H1 (cell line): ENCODE measurements at regions not wholly inside any gene's neighbourhood (a gene's known extent, or its start where the extent isn't known, plus 50 kb on each side); places are given as distances from the start of the nearest gene placed in this dataset.

ENCODE experiments used
- CTCF ChIA-PET: fragments of 300-600 bp; sonication (Branson Sonifier 250); formaldehyde crosslinking; loops from one replicate; lab custom pipeline; 2021; ENCODE audit not compliant: partially characterized antibody; lab: Charles Lee
- POLR2A ChIA-PET: fragments of 300-600 bp; sonication (Branson Sonifier 250); formaldehyde crosslinking; loops from one replicate; lab custom pipeline; 2021; ENCODE audit warnings: inconsistent platforms; ENCODE audit not compliant: partially characterized antibody; lab: Charles Lee
- DNase-seq, 2 experiments: peaks; one replicate each; pipeline versions ENCODE4 v3.0.0 to v3.0.0-alpha.2; 2010 to 2022; ENCODE audit warnings: low spot score in 2 of 2, low read depth in 1 of 2, mixed read lengths in 1 of 2
- FAIRE-seq: peaks from 2 replicates; lab custom pipeline; 2011; peaks lifted over from hg19 to GRCh38; lab: Jason Lieb, UNC
- H2AFZ ChIP-seq: 2 replicates; pipeline ENCODE4 v1.8.1; 2012; ENCODE audit warnings: low read length, inconsistent platforms
- H2AK5ac ChIP-seq: 2 replicates; pipeline ENCODE4 v1.6.1; 2013; ENCODE audit warnings: low read depth, low read length
- H2BK120ac ChIP-seq: replicated peaks from 2 replicates; pipeline ENCODE3; 2013; ENCODE audit warnings: low read depth, low read length, inconsistent platforms
- H2BK12ac ChIP-seq: 2 replicates; pipeline ENCODE4 v1.6.1; 2013; ENCODE audit warnings: low read depth, low read length
- H2BK15ac ChIP-seq: 2 replicates; pipeline ENCODE4 v1.6.1; 2013; ENCODE audit warnings: low read length
- H2BK20ac ChIP-seq: 2 replicates; pipeline ENCODE4 v1.6.1; 2013; ENCODE audit warnings: low read length
- H2BK5ac ChIP-seq: 2 replicates; pipeline ENCODE4 v1.6.1; 2013; ENCODE audit warnings: low read depth, low read length
- H3K14ac ChIP-seq: 2 replicates; pipeline ENCODE4 v1.6.1; 2013; ENCODE audit warnings: inconsistent platforms; ENCODE audit not compliant: insufficient read length
- H3K18ac ChIP-seq: 2 replicates; pipeline ENCODE4 v1.6.1; 2013; ENCODE audit warnings: low read length; ENCODE audit errors: extremely low read depth
- H3K23ac ChIP-seq: 2 replicates; pipeline ENCODE4 v1.6.1; 2013; ENCODE audit warnings: inconsistent platforms; ENCODE audit not compliant: insufficient read length
- H3K23me2 ChIP-seq: 2 replicates; pipeline ENCODE4 v1.6.1; 2013; ENCODE audit warnings: low read depth, low read length
- H3K27ac ChIP-seq: 2 replicates; pipeline ENCODE4 v1.6.1; 2011; ENCODE audit warnings: low read depth, low read length, inconsistent platforms
- H3K27me3 ChIP-seq, 4 experiments: replicated peaks in 1 of 4; 1 replicate in 1 of 4; 2 replicates in 3 of 4; pipeline versions ENCODE4 v1.6.1 to v1.8.1; 2011 to 2013; ENCODE audit warnings: low read length in 3 of 4, mild to moderate bottlenecking in 3 of 4, inconsistent platforms in 2 of 4, mixed read lengths in 2 of 4, moderate library complexity in 1 of 4; ENCODE audit not compliant: control insufficient read depth in 3 of 4, insufficient read depth in 3 of 4; ENCODE audit errors: extremely low read depth in 1 of 4
- H3K36me3 ChIP-seq, 4 experiments: 2 replicates each; pipeline versions ENCODE4 v1.6.1 to v1.8.1; 2011 to 2013; ENCODE audit warnings: mild to moderate bottlenecking in 4 of 4, low read length in 3 of 4, moderate library complexity in 2 of 4, control low read depth in 1 of 4, inconsistent platforms in 1 of 4; ENCODE audit not compliant: insufficient read depth in 4 of 4, control insufficient read depth in 2 of 4
- H3K4ac ChIP-seq: replicated peaks from 2 replicates; pipeline ENCODE3; 2013; ENCODE audit warnings: low read length, low read depth, mixed read lengths, inconsistent platforms; ENCODE audit not compliant: insufficient read length
- H3K4me1 ChIP-seq, 4 experiments: replicated peaks in 1 of 4; 1 replicate in 1 of 4; 2 replicates in 3 of 4; pipeline versions ENCODE4 v1.6.1 to v1.8.1; 2011 to 2013; ENCODE audit warnings: low read length in 3 of 4, inconsistent platforms in 2 of 4, mixed read lengths in 1 of 4; ENCODE audit not compliant: insufficient read depth in 4 of 4, control insufficient read depth in 3 of 4
- H3K4me2 ChIP-seq, 2 experiments: 2 replicates each; pipeline versions ENCODE4 v1.6.1 to v1.8.1; 2011 to 2013; ENCODE audit warnings: low read depth in 2 of 2, low read length in 2 of 2, control low read depth in 1 of 2, inconsistent platforms in 1 of 2, mild to moderate bottlenecking in 1 of 2; ENCODE audit not compliant: insufficient read depth in 1 of 2
- H3K4me3 ChIP-seq, 4 experiments: fragments of 200-600, 300-600 bp in 1 of 4; sonication (generic), shearing (Covaris generic), sonication (Bioruptor Twin) in 1 of 4; 2 replicates each; pipeline versions ENCODE4 v1.5.1 to v1.8.1; 2011 to 2016; ENCODE audit warnings: low read length in 4 of 4, low read depth in 3 of 4, control low read depth in 2 of 4, inconsistent platforms in 2 of 4, mild to moderate bottlenecking in 2 of 4, mixed read lengths in 1 of 4, moderate library complexity in 1 of 4; ENCODE audit not compliant: insufficient read depth in 2 of 4; ENCODE audit errors: extremely low read depth in 1 of 4
- H3K56ac ChIP-seq: replicated peaks from 2 replicates; pipeline ENCODE3; 2013; ENCODE audit warnings: low read depth, mild to moderate bottlenecking, mixed read lengths, low read length, inconsistent platforms; ENCODE audit not compliant: insufficient read length
- H3K79me1 ChIP-seq: 2 replicates; pipeline ENCODE4 v1.6.1; 2013; ENCODE audit warnings: low read depth, low read length, control low read depth
- H3K79me2 ChIP-seq, 2 experiments: 2 replicates each; pipeline versions ENCODE4 v1.6.1 to v1.8.1; 2012 to 2013; ENCODE audit warnings: low read length in 2 of 2, mild to moderate bottlenecking in 2 of 2, inconsistent platforms in 1 of 2; ENCODE audit not compliant: insufficient read depth in 2 of 2, control insufficient read depth in 1 of 2
- H3K9ac ChIP-seq, 4 experiments: replicated peaks in 1 of 4; 1 replicate in 1 of 4; 2 replicates in 3 of 4; pipeline versions ENCODE4 v1.6.1 to v1.8.1; 2011 to 2013; ENCODE audit warnings: low read depth in 3 of 4, low read length in 3 of 4, control low read depth in 2 of 4, mild to moderate bottlenecking in 2 of 4, moderate library complexity in 2 of 4, inconsistent platforms in 1 of 4; ENCODE audit errors: extremely low read depth in 1 of 4
- H3K9me3 ChIP-seq, 2 experiments: 2 replicates each; pipeline versions ENCODE4 v1.6.1 to v1.8.1; 2012 to 2013; ENCODE audit warnings: mild to moderate bottlenecking in 2 of 2, moderate library complexity in 2 of 2, control low read depth in 1 of 2, inconsistent platforms in 1 of 2, low read depth in 1 of 2, low read length in 1 of 2, mixed read lengths in 1 of 2; ENCODE audit not compliant: insufficient read depth in 2 of 2
- H4K20me1 ChIP-seq, 2 experiments: replicated peaks in 1 of 2; 2 replicates each; pipeline versions ENCODE3 to v1.8.1; 2011 to 2013; ENCODE audit warnings: inconsistent platforms in 2 of 2, low read length in 2 of 2, mild to moderate bottlenecking in 1 of 2; ENCODE audit not compliant: insufficient read depth in 2 of 2, control insufficient read depth in 1 of 2
- H4K5ac ChIP-seq: 2 replicates; pipeline ENCODE4 v1.6.1; 2013; ENCODE audit warnings: low read length, low read depth, mixed read lengths, inconsistent platforms; ENCODE audit not compliant: insufficient read length
- H4K8ac ChIP-seq: 2 replicates; pipeline ENCODE4 v1.8.0; 2013; ENCODE audit warnings: mild to moderate bottlenecking, moderate library complexity, low read length, inconsistent platforms; ENCODE audit not compliant: insufficient read depth; ENCODE audit errors: extremely low read depth
- H4K91ac ChIP-seq: replicated peaks from 2 replicates; pipeline ENCODE3; 2013; ENCODE audit warnings: low read length, mixed read lengths, inconsistent platforms; ENCODE audit not compliant: insufficient read length
- GABPA ChIP-seq: IDR thresholded peaks from 2 replicates; pipeline ENCODE4 v1.6.1; 2011; ENCODE audit warnings: mild to moderate bottlenecking, low read length, moderate library complexity, borderline replicate concordance; ENCODE audit not compliant: insufficient read depth
- RAD21 ChIP-seq, 2 experiments: IDR thresholded peaks in 1 of 2; conservative IDR thresholded peaks in 1 of 2; 2 replicates each; pipeline ENCODE4 v1.6.1; 2011; ENCODE audit warnings: low read depth in 2 of 2, low read length in 2 of 2, improper control_type of control experiment in 1 of 2, inconsistent platforms in 1 of 2, mild to moderate bottlenecking in 1 of 2, moderate library complexity in 1 of 2
- SAP30 ChIP-seq: fragments of 300-600 bp; sonication (generic); IDR thresholded peaks from 2 replicates; pipeline ENCODE4 v1.7.1; 2012; ENCODE audit warnings: low read length, moderate library complexity, mild to moderate bottlenecking, inconsistent platforms; ENCODE audit not compliant: insufficient read depth, insufficient replicate concordance
- WGBS, 2 experiments: shearing (Covaris generic) in 1 of 2; methylation state at CpG; one replicate each; pipeline versions ENCODE4 v1.1.6 to v1.1.7; 2013 to 2015; ENCODE audit warnings: low lambda C conversion rate in 2 of 2, mixed read lengths in 2 of 2, inconsistent platforms in 1 of 2, low coverage in 1 of 2, missing lambda C conversion rate in 1 of 2; ENCODE audit not compliant: insufficient replicate concordance in 2 of 2, insufficient coverage in 1 of 2, insufficient read length in 1 of 2; ENCODE audit errors: extremely low coverage in 1 of 2, missing lambda C conversion rate in 1 of 2; 5-methylcytosine and 5-hydroxymethylcytosine counted together
- TF ChIP-seq, protein P1 (sequence below), 3 experiments: IDR thresholded peaks; 1 replicate in 2 of 3; 2 replicates in 1 of 3; pipeline versions ENCODE4 v1.5.1 to v1.6.1; 2011; ENCODE audit warnings: low read length in 3 of 3, mild to moderate bottlenecking in 3 of 3, inconsistent platforms in 2 of 3, low read depth in 1 of 3, moderate library complexity in 1 of 3; ENCODE audit not compliant: insufficient read depth in 1 of 3; ENCODE audit errors: control extremely low read depth in 1 of 3

DNA sequence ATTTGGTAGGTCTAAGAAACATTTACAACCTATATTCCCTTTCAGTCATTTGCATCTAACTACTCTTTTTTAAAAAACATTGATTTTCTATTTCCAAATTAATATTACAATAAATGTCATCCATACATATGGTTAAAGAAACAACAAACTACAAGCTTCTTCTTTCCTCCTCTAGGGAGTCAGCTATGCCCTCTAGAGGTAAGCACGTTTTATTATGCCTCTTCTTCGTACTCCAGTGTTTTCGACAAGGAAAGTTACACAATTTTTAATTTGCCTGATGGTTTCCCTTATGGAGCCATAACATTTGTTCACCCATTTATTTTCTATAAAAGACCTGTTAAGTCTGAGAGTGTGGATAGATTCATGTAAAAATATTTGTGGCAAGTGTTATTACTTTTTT, 183.4 kb upstream of the CDH7 start:
- no peak for DNase-seq
- H4K8ac ChIP-seq = no peak overlapping the region
- TF ChIP-seq, protein P1, sequence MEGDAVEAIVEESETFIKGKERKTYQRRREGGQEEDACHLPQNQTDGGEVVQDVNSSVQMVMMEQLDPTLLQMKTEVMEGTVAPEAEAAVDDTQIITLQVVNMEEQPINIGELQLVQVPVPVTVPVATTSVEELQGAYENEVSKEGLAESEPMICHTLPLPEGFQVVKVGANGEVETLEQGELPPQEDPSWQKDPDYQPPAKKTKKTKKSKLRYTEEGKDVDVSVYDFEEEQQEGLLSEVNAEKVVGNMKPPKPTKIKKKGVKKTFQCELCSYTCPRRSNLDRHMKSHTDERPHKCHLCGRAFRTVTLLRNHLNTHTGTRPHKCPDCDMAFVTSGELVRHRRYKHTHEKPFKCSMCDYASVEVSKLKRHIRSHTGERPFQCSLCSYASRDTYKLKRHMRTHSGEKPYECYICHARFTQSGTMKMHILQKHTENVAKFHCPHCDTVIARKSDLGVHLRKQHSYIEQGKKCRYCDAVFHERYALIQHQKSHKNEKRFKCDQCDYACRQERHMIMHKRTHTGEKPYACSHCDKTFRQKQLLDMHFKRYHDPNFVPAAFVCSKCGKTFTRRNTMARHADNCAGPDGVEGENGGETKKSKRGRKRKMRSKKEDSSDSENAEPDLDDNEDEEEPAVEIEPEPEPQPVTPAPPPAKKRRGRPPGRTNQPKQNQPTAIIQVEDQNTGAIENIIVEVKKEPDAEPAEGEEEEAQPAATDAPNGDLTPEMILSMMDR (IDR thresholded peaks at IDR 0.05; ENCODE audit: control extremely low read depth in 1 of 3, insufficient read depth in 1 of 3, low read depth in 1 of 3, low read length in 3 of 3) = peak in 2 of 3 experiments; percentile 48 to 61; a peak in 2 of 4 replicates
- TF ChIP-seq SAP30 = no peak
- TF ChIP-seq RAD21 (IDR thresholded peaks at IDR 0.05 in 1 of 2, conservative IDR thresholded peaks at IDR 0.05 in 1 of 2; ENCODE audit: low read depth in 2 of 2, low read length in 2 of 2) = peak; percentile 60 to 66
- no peak for TF ChIP-seq GABPA

More for the DNA sequence above, 183.4 kb upstream of the CDH7 start:
- Histone ChIP-seq H3K4ac (no peak overlapping the region), H3K4me3 (no peak overlapping the region), H2BK12ac (no peak overlapping the region), H2AFZ (no peak overlapping the region), H3K56ac (no peak overlapping the region), H3K79me1 (no peaks in the 10 kb centered on the region), H4K91ac (no peak overlapping the region), H3K18ac (no peak overlapping the region), H4K5ac (no peak overlapping the region), H3K14ac (no peak overlapping the region), H2BK5ac (no peak overlapping the region), H2BK20ac (no peak overlapping the region), H3K27ac (no peak overlapping the region), H2BK120ac (no peak overlapping the region), H3K4me2 (no peak overlapping the region), H3K9ac (no peak overlapping the region), H2AK5ac (no peak overlapping the region), H3K36me3 (no peaks in the 10 kb centered on the region), H2BK15ac (no peak overlapping the region), H4K20me1 (no peaks in the 10 kb centered on the region), H3K79me2 (no peaks in the 10 kb centered on the region), H3K27me3 (no peaks in the 10 kb centered on the region), H3K23ac (no peak overlapping the region), H3K4me1 (no peaks in the 10 kb centered on the region), H3K9me3 (0 out of 4 replicates have a peak, but pooled peaks cover 0 to 3% of the 10 kb centered on the region in 2 experiments), H3K23me2 (no peaks in the 10 kb centered on the region)
- no peak for FAIRE-seq
- WGBS, 2 experiments = 37% methylated on average over 3 of the region's 3 CpGs; no CpG with 5 or more reads in 1 of the 2 experiments
- ChIA-PET POLR2A (no interaction called here), CTCF (interaction anchor here (0.8 to 1.2 kb wide), 4 partner anchors 15 to 186 kb away, joined by 3 to 5 read pairs (median 4); no protein-coding TSS in a partner anchor)
